Right atrium auricular region (tissue), 2 donors: ENCODE measurements at regions not wholly inside any gene's neighbourhood (a gene's known extent, or its start where the extent isn't known, plus 50 kb on each side); places are given as distances from the start of the nearest gene placed in this dataset.

ENCODE experiments used
- DNase-seq: peaks from one replicate; pipeline ENCODE4 v3.0.0-alpha.2; 2019; ENCODE audit warnings: low spot score
- H3K27ac ChIP-seq, 2 donors: fragments of 200-600 bp; sonication (generic); 1 replicate in 1 of 2; 2 replicates in 1 of 2; pipeline ENCODE4 v1.5.1; 2016 to 2019
- H3K27me3 ChIP-seq, 2 donors: fragments of 200-600 bp; sonication (generic); one replicate each; pipeline versions ENCODE4 v1.5.1 to v1.6.0; 2017 to 2019
- H3K36me3 ChIP-seq: fragments of 200-600 bp; sonication (generic); one replicate; pipeline ENCODE4 v1.5.1; 2016
- H3K4me1 ChIP-seq, 2 donors: fragments of 200-600 bp; sonication (generic); one replicate each; pipeline versions ENCODE4 v1.5.1 to v1.6.0; 2017 to 2019
- H3K4me3 ChIP-seq, 2 donors: fragments of 200-600 bp; sonication (generic); 1 replicate in 1 of 2; 2 replicates in 1 of 2; pipeline ENCODE4 v1.5.1; 2017 to 2019; ENCODE audit warnings: mild to moderate bottlenecking in 1 of 2, moderate library complexity in 1 of 2
- H3K9me3 ChIP-seq, 2 donors: fragments of 200-600 bp; sonication (generic); one replicate each; pipeline ENCODE4 v1.5.1; 2019
- TF ChIP-seq, protein P1 (sequence below), 2 donors: fragments of 200-600 bp; sonication (generic); IDR thresholded peaks; one replicate each; pipeline ENCODE4 v1.5.1; 2019; ENCODE audit warnings: antibody characterized with exemption in 2 of 2

DNA sequence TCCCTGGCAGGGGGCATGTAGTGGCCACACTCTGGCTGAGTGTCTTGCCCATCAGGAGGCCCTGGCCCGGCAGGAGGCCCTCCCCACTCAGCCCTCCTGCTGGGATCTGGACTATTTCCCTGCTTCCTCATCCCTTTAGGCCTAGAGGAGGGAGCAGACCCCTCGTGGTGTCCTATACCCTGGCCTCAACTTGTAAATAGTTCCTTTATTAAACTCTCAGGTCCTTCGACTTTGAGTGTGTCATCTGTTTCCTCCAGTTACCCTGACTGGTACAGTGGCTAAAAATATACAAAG lies 166.7 kb upstream of the GLI2 start:
- Histone ChIP-seq H3K27me3 (no peaks in the 10 kb centered on the region), H3K36me3 (no peaks in the 10 kb centered on the region), H3K4me3 (no peak overlapping the region), H3K4me1 (peaks cover 0 to 52% of the 10 kb centered on the region in 2 donors), H3K9me3 (no peaks in the 10 kb centered on the region), H3K27ac (no peak overlapping the region)
- TF ChIP-seq, protein P1, sequence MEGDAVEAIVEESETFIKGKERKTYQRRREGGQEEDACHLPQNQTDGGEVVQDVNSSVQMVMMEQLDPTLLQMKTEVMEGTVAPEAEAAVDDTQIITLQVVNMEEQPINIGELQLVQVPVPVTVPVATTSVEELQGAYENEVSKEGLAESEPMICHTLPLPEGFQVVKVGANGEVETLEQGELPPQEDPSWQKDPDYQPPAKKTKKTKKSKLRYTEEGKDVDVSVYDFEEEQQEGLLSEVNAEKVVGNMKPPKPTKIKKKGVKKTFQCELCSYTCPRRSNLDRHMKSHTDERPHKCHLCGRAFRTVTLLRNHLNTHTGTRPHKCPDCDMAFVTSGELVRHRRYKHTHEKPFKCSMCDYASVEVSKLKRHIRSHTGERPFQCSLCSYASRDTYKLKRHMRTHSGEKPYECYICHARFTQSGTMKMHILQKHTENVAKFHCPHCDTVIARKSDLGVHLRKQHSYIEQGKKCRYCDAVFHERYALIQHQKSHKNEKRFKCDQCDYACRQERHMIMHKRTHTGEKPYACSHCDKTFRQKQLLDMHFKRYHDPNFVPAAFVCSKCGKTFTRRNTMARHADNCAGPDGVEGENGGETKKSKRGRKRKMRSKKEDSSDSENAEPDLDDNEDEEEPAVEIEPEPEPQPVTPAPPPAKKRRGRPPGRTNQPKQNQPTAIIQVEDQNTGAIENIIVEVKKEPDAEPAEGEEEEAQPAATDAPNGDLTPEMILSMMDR (IDR thresholded peaks at IDR 0.05) = no peak
- no peak for DNase-seq

DNA sequence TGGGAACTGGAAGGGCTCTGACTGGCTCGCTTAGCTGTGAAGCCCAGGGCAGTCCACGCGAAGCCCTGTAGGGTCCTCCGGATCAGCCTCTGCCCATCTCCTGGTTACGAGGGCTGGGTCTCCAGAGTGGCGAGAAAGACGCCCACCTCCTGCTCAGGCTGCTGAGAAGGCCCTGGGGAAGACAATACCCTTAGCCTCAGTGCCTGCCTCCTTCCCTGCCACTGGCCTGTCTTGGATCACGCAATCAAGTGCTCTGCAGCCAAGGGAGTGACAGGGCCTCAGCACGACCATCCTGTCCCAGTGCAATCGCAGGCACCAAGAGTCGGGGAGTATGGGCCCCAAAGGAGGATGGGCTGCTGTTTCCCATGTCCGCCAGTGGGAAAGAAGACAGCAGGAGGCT lies 165.7 kb upstream of the GLI2 start:
- H3K4me3 ChIP-seq = no peak overlapping the region
- no peak overlapping the region for H3K27ac ChIP-seq
- DNase-seq = no peak
- no peaks in the 10 kb centered on the region for H3K27me3 ChIP-seq
- H3K4me1 ChIP-seq = peaks cover 0 to 41% of the 10 kb centered on the region in 2 donors
- no peaks in the 10 kb centered on the region for H3K9me3 ChIP-seq
- TF ChIP-seq, protein P1 (IDR thresholded peaks at IDR 0.05) = no peak
- no peaks in the 10 kb centered on the region for H3K36me3 ChIP-seq

DNA sequence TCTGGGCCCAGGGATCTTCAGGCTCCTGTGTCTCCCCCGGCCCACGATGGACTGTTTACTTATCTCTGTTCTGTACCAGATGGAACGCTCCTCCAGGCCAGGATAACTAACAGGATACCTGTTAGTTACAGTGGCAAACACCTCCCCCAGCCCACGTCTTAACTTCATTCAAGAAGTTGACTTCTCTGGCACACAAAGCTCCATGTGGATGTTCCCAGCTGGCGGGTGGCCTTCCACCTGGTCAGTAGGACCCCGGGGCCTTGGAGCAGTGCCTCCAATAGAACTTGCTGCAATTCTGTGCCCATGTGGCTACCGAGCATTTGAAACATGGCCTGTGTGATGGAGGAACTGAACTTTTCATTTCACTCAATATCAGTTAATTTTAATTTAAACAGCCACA lies 165.1 kb upstream of the GLI2 start:
- Histone ChIP-seq H3K4me1 (peaks cover 0 to 36% of the 10 kb centered on the region in 2 donors), H3K9me3 (no peaks in the 10 kb centered on the region), H3K27me3 (no peaks in the 10 kb centered on the region), H3K27ac (no peak overlapping the region), H3K36me3 (no peaks in the 10 kb centered on the region), H3K4me3 (no peak overlapping the region)
- TF ChIP-seq, protein P1 (IDR thresholded peaks at IDR 0.05) = no peak
- no peak for DNase-seq

DNA sequence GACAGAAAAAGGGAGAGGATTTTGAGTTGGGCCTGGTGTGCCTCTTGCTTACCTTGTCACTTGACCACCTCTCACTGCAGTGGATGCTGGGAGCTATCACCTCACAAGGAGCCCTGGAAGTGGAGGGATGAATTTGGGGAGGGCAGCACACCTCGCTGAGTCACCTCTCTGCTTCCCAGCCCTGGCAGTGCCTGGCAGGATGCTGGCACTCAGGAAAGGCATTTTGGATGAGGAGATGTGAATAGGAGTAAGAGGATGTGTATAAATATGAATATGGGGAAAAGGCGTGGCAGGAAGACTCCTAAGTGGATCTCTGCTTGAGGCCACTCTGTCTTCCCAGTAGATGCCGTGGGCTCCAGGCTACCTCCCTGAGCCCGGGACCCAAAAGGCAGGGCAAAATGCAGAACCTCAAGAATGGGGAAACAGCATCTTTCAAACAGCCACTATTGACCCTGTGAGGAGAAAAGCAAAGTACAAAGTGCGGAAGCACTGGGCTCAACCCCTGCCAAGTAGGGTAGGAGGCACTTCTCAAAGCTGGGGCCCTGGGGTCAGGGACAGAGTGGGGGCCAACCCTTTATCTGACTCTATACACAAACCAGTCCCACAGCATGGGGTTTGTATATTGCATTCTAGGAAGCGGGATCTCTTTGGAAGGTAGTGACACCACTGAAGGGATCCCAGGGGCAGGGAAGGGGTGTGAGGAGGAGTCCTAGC lies 164.5 kb upstream of the GLI2 start:
- no peaks in the 10 kb centered on the region for H3K36me3 ChIP-seq
- peaks cover 0 to 30% of the 10 kb centered on the region in 2 donors for H3K4me1 ChIP-seq
- H3K4me3 ChIP-seq = no peak overlapping the region
- H3K27ac ChIP-seq = no peak overlapping the region
- H3K27me3 ChIP-seq = no peaks in the 10 kb centered on the region
- no peaks in the 10 kb centered on the region for H3K9me3 ChIP-seq
- TF ChIP-seq, protein P1 (IDR thresholded peaks at IDR 0.05) = no peak
- no peak for DNase-seq

DNA sequence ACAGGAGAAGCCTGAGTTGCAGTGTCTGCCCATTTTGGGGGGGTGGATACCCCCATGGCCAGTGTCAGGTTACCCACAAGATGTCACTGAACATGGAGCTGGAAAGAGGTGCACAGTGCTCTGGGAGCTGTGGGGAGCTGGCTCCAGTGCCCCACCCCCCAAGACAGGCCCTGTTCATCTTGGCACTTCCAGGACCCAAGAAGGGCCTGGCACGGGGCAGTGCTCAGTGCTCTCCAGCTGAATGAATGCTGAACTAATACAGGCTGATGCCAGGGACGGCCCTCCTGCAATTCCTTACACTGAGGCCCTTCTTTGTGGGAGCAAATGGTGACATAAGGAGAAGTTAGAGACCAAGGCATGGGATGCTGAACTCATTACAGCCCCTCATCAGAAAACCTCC lies 163.4 kb upstream of the GLI2 start:
- Histone ChIP-seq H3K4me3 (no peak overlapping the region), H3K9me3 (no peaks in the 10 kb centered on the region), H3K27me3 (no peaks in the 10 kb centered on the region), H3K36me3 (no peaks in the 10 kb centered on the region), H3K27ac (no peak overlapping the region), H3K4me1 (peaks cover 0 to 30% of the 10 kb centered on the region in 2 donors)
- TF ChIP-seq, protein P1 (IDR thresholded peaks at IDR 0.05) = no peak
- no peak for DNase-seq

DNA sequence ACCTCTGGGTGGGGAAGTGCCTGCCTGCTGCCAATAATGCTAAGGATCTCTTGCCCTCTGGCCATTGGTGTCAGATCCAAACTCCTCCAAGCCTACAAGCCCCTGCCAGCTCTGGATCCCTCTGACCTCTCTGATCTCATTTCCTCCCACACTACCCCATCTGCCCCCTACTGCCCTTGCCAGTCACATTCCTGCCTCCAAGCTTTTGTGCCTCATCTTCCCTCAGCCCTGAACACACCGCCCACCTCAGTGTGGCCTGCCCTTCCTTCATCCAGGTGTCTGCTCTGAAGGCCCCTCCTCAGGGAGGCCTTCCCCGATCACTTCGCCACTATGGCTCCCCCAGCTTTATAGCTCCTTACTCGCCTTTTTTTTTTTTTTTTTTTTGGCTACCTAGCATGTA lies 161.0 kb upstream of the GLI2 start:
- DNase-seq = no peak
- H3K27ac ChIP-seq = no peak overlapping the region
- H3K4me3 ChIP-seq = no peak overlapping the region
- TF ChIP-seq, protein P1 (IDR thresholded peaks at IDR 0.05) = no peak
- H3K36me3 ChIP-seq = no peaks in the 10 kb centered on the region
- H3K9me3 ChIP-seq = no peaks in the 10 kb centered on the region
- H3K27me3 ChIP-seq = no peaks in the 10 kb centered on the region
- peaks cover 0 to 12% of the 10 kb centered on the region in 2 donors for H3K4me1 ChIP-seq
